Endodermal cell (in vitro differentiated cells): ENCODE measurements at regions not wholly inside any gene's neighbourhood (a gene's known extent, or its start where the extent isn't known, plus 50 kb on each side); places are given as distances from the start of the nearest gene placed in this dataset.

ENCODE experiments used
- DNase-seq: peaks from one replicate; pipeline ENCODE4 v3.0.0-alpha.2; 2017
- H3K27ac ChIP-seq: 2 replicates; pipeline ENCODE4 v1.5.1; 2013; ENCODE audit warnings: mild to moderate bottlenecking, low read depth, low read length, moderate library complexity
- H3K27me3 ChIP-seq: 2 replicates; pipeline ENCODE4 v1.6.1; 2013; ENCODE audit warnings: mild to moderate bottlenecking, low read length, moderate library complexity; ENCODE audit not compliant: insufficient read depth, control insufficient read depth, poor library complexity, severe bottlenecking
- H3K36me3 ChIP-seq: 2 replicates; pipeline ENCODE4 v1.7.0; 2013; ENCODE audit warnings: mild to moderate bottlenecking, low read length, moderate library complexity; ENCODE audit not compliant: control insufficient read depth, insufficient read depth
- H3K4me1 ChIP-seq: one replicate; pipeline ENCODE4 v1.7.0; 2013; ENCODE audit warnings: low read length; ENCODE audit not compliant: control insufficient read depth, insufficient read depth
- H3K4me3 ChIP-seq: 2 replicates; pipeline ENCODE4 v1.5.1; 2013; ENCODE audit warnings: mild to moderate bottlenecking, low read length, moderate library complexity
- H3K9ac ChIP-seq: 2 replicates; pipeline ENCODE4 v1.6.1; 2013; ENCODE audit warnings: mild to moderate bottlenecking, low read length, moderate library complexity; ENCODE audit not compliant: poor library complexity, severe bottlenecking; ENCODE audit errors: extremely low read depth
- H3K9me3 ChIP-seq: 2 replicates; pipeline ENCODE4 v1.6.1; 2013; ENCODE audit warnings: mild to moderate bottlenecking, low read length, moderate library complexity; ENCODE audit not compliant: control insufficient read depth
- H3K27ac Mint-ChIP-seq: 2 replicates; pipeline ENCODE4 v1.8.0; 2020; ENCODE audit warnings: mixed read lengths
- H3K27me3 Mint-ChIP-seq: 2 replicates; pipeline ENCODE4 v1.8.0; 2021; ENCODE audit warnings: mild to moderate bottlenecking, mixed read lengths; ENCODE audit not compliant: insufficient read depth
- H3K36me3 Mint-ChIP-seq: 2 replicates; pipeline ENCODE4 v1.8.0; 2020; ENCODE audit warnings: low read depth, mixed read lengths
- H3K4me1 Mint-ChIP-seq: 2 replicates; pipeline ENCODE4 v1.8.0; 2020; ENCODE audit warnings: mixed read lengths
- H3K4me3 Mint-ChIP-seq: 2 replicates; pipeline ENCODE4 v1.8.0; 2020; ENCODE audit warnings: mild to moderate bottlenecking, moderate library complexity, mixed read lengths
- H3K9me3 Mint-ChIP-seq: 2 replicates; pipeline ENCODE4 v1.8.0; 2020; ENCODE audit warnings: mild to moderate bottlenecking, mixed read lengths
- CTCF ChIP-seq: fragments of 200-600 bp; sonication (generic); conservative IDR thresholded peaks from 2 replicates; pipeline ENCODE4 v1.5.0; 2021; ENCODE audit warnings: antibody characterized with exemption, mild to moderate bottlenecking
- WGBS, 2 experiments: methylation state at CpG; one replicate each; pipeline versions ENCODE4 v1.1.5 to v1.1.7; 2013; ENCODE audit warnings: missing lambda C conversion rate in 2 of 2, mixed read lengths in 1 of 2; ENCODE audit not compliant: insufficient coverage in 1 of 2, insufficient read length in 1 of 2; 5-methylcytosine and 5-hydroxymethylcytosine counted together

- WGBS, 2 experiments: no CpG with 5 or more reads among the region's 1 CpG
- Mint-ChIP-seq H3K4me1 (peaks cover 5% of the 10 kb centered on the region), H3K9me3 (peaks cover 8% of the 10 kb centered on the region), H3K4me3 (no peak overlapping the region), H3K27me3 (no peaks in the 10 kb centered on the region), H3K36me3 (no peaks in the 10 kb centered on the region), H3K27ac (no peak overlapping the region)
- Histone ChIP-seq H3K9ac (no peak overlapping the region), H3K27ac (no peak overlapping the region), H3K36me3 (no peaks in the 10 kb centered on the region), H3K4me3 (no peak overlapping the region), H3K9me3 (peaks cover 14% of the 10 kb centered on the region), H3K4me1 (no peaks in the 10 kb centered on the region), H3K27me3 (no peaks in the 10 kb centered on the region)
- no peak for TF ChIP-seq CTCF
- no peak for DNase-seq
Observed at GRCh38 chr15:39347453-39347852, 233.4 kb upstream of the THBS1 start.

- no peaks in the 10 kb centered on the region for H3K36me3 Mint-ChIP-seq
- no peak overlapping the region for H3K9ac ChIP-seq
- DNase-seq: no peak
- no peaks in the 10 kb centered on the region for H3K9me3 Mint-ChIP-seq
- no peaks in the 10 kb centered on the region for H3K27me3 Mint-ChIP-seq
- H3K4me3 ChIP-seq: no peak overlapping the region
- no peak overlapping the region for H3K27ac Mint-ChIP-seq
- no peaks in the 10 kb centered on the region for H3K4me1 ChIP-seq
- WGBS, 2 experiments: 59% methylated on average over 4 of the region's 4 CpGs; no CpG with 5 or more reads in 1 of the 2 experiments
- H3K27ac ChIP-seq: no peak overlapping the region
- H3K27me3 ChIP-seq: no peaks in the 10 kb centered on the region
- no peak for TF ChIP-seq CTCF
- no peaks in the 10 kb centered on the region for H3K36me3 ChIP-seq
- H3K4me1 Mint-ChIP-seq: peaks cover 4% of the 10 kb centered on the region
- H3K4me3 Mint-ChIP-seq: no peak overlapping the region
- H3K9me3 ChIP-seq: no peaks in the 10 kb centered on the region
Observed at GRCh38 chr15:39350785-39351184, 230.1 kb upstream of the THBS1 start.

- Mint-ChIP-seq H3K27me3 (no peaks in the 10 kb centered on the region), H3K27ac (no peak overlapping the region), H3K36me3 (no peaks in the 10 kb centered on the region), H3K4me1 (peaks cover 4% of the 10 kb centered on the region), H3K9me3 (no peaks in the 10 kb centered on the region), H3K4me3 (no peak overlapping the region)
- no peak for TF ChIP-seq CTCF
- no peaks in the 10 kb centered on the region for H3K4me1 ChIP-seq
- H3K36me3 ChIP-seq: no peaks in the 10 kb centered on the region
- H3K27me3 ChIP-seq: no peaks in the 10 kb centered on the region
- H3K27ac ChIP-seq: no peak overlapping the region
- H3K4me3 ChIP-seq: no peak overlapping the region
- DNase-seq: no peak
- H3K9ac ChIP-seq: no peak overlapping the region
- no peaks in the 10 kb centered on the region for H3K9me3 ChIP-seq
- 97 to 100% methylated on average over 1 to 3 of the region's 3 CpGs for WGBS, 2 experiments
Observed at GRCh38 chr15:39354189-39354588, 226.7 kb upstream of the THBS1 start.
